Mononuclear cell (primary cell): ENCODE measurements at regions not wholly inside any gene's neighbourhood (a gene's known extent, or its start where the extent isn't known, plus 50 kb on each side); places are given as distances from the start of the nearest gene placed in this dataset.

Source experiments
- H3K27me3 ChIP-seq: 2 replicates; pipeline ENCODE4 v1.6.0; 2011; ENCODE audit warnings: low read length, control low read depth; ENCODE audit not compliant: insufficient read depth
- H3K4me1 ChIP-seq: 2 replicates; pipeline ENCODE4 v1.5.1; 2011; ENCODE audit warnings: mild to moderate bottlenecking, low read length, control low read depth; ENCODE audit not compliant: insufficient read depth
- H3K4me3 ChIP-seq: 2 replicates; pipeline ENCODE4 v1.5.1; 2011; ENCODE audit warnings: mild to moderate bottlenecking, low read length, moderate library complexity
- H3K9me3 ChIP-seq: 2 replicates; pipeline ENCODE4 v1.5.1; 2011; ENCODE audit warnings: low read depth, mild to moderate bottlenecking, control low read depth, low read length

- Histone ChIP-seq H3K27me3 (peaks cover 7% of the 10 kb centered on the region), H3K4me3 (no peak overlapping the region), H3K9me3 (no peaks in the 10 kb centered on the region), H3K4me1 (no peaks in the 10 kb centered on the region)
Measured at GRCh38 chr2:176692533-176692932, 423.3 kb downstream of the MTX2 start.

GRCh38 chr2:176699098-176699497 is 429.9 kb downstream of the MTX2 start:
- Histone ChIP-seq H3K4me1 (no peaks in the 10 kb centered on the region), H3K9me3 (no peaks in the 10 kb centered on the region), H3K27me3 (no peaks in the 10 kb centered on the region), H3K4me3 (no peak overlapping the region)

DNA sequence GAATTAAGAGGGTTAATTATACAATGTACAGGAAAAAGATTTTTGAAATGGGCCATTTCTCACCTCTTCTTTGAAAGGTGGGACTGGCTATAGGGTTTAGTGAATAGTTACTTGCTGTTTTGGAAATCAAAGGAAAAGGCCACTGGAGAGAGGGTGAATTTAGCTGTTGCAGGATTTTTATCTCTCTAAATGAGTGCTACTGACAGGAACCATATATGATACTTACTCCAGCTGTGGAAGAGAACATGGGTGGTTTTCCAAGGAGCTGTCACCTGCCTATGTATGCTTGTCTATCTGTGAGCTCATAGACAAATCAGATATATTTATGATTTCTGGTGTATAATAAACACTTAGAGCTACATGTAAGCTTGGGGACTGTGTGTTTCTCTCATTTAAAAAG is 430.4 kb downstream of the MTX2 start:
- H3K9me3 ChIP-seq, result no peaks in the 10 kb centered on the region
- H3K4me1 ChIP-seq, result no peaks in the 10 kb centered on the region
- H3K27me3 ChIP-seq, result no peaks in the 10 kb centered on the region
- H3K4me3 ChIP-seq, result no peak overlapping the region

- H3K4me3 ChIP-seq, result no peak overlapping the region
- H3K9me3 ChIP-seq, result no peaks in the 10 kb centered on the region
- no peaks in the 10 kb centered on the region for H3K4me1 ChIP-seq
- peaks cover 3% of the 10 kb centered on the region for H3K27me3 ChIP-seq
Measured at GRCh38 chr2:176702131-176702530, 432.9 kb downstream of the MTX2 start.

DNA sequence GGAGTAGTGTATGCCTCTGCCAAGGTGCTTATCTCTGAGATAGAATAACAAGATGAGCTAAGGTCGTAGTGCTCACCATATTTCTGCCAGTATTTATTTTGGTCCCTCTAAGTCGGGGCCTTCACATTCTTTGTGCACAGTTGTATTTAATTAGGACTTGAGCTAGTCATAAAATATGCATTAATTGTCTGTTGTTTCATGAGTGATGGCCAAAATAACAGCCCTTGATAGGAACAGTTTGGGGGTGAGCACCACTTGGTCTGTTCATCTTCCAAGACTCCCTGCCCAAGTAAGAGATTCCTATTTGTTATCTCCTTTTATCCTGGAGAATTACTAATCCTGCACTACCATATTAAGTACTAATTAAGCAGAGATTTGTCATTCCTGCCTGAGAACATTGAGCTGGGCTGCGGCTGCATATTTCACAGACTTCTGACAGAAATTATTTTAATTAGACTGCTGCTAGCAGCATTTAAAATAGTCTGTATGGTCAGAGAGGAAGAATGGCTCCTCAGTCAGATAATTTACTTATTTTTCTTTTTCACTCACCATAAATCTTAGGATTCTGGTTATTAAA is 435.1 kb downstream of the MTX2 start:
- Histone ChIP-seq H3K4me3 (no peak overlapping the region), H3K27me3 (peaks cover 5% of the 10 kb centered on the region), H3K4me1 (no peaks in the 10 kb centered on the region), H3K9me3 (no peaks in the 10 kb centered on the region)

DNA sequence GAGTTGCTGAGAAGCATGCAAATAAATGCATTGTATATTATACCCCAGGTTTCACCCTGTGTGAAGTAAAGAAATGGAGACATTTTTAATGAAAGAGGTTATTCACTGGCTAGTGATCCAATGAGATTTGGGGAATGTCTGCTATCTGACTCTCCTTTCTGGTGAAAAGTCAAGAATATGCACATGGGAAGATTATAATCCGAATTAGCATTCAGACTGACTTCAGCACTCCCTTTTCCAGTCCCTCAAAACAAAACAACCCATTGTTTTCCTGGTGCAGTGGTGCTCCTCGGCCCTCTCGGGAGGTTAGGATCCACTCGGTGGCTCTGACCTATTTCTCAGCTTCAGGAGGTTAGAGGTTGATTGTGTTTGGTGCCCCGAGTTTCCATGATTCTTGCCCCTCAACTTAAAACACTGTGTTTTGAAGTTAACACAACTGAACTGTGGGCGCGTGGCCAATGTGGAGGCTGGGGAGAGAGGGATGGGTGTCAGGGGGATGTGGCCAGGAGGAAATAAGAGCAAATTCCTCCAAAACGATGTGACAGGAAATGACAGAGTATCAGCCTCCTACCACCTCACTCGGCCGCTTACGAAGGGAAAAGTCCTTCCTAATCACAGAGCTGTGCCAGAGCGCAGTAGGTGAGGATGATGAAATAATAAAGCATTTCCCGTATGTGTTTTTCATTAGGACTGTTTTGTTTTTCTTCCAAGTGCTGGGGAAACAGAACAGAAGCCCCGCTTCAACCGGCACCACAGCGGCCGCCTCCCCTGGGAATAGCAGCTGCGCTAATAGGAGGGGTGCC is 440.1 kb downstream of the MTX2 start:
- H3K4me3 ChIP-seq, result no peak overlapping the region
- peaks cover 5% of the 10 kb centered on the region for H3K27me3 ChIP-seq
- H3K9me3 ChIP-seq, result no peaks in the 10 kb centered on the region
- H3K4me1 ChIP-seq, result no peaks in the 10 kb centered on the region

- Histone ChIP-seq H3K4me3 (no peak overlapping the region), H3K9me3 (no peaks in the 10 kb centered on the region), H3K4me1 (no peaks in the 10 kb centered on the region), H3K27me3 (peaks cover 5% of the 10 kb centered on the region)
Measured at GRCh38 chr2:176709991-176710390, 440.7 kb downstream of the MTX2 start.

DNA sequence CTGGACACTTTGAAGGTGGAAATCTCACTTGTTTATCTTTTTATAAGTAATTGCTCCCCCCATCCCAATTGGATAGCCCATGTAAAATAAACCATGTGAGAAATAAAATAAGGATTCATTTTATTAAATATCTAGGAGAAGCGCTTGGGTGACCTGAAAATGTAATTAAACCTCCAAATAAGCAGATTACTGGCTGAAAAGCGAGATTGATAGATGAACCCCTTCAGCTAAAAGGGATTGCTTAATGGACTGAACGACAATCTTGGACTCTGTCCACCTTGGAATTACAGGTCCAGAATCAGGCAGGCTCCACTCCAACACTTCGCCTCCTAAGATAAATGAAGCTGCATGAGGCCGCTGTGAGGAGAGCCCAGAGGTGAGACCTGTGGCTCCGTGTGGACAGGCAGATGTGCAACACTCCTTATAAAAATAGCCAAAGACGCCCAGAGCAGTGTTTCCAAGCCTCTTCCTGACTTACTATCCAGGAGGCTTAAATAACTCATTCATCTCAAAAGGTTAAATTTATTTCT is 441.5 kb downstream of the MTX2 start:
- Histone ChIP-seq H3K4me1 (no peaks in the 10 kb centered on the region), H3K4me3 (no peak overlapping the region), H3K27me3 (peaks cover 5% of the 10 kb centered on the region), H3K9me3 (no peaks in the 10 kb centered on the region)

- H3K4me3 ChIP-seq, result no peak overlapping the region
- no peaks in the 10 kb centered on the region for H3K9me3 ChIP-seq
- no peaks in the 10 kb centered on the region for H3K27me3 ChIP-seq
- no peaks in the 10 kb centered on the region for H3K4me1 ChIP-seq
Measured at GRCh38 chr2:176725873-176726645, 456.8 kb downstream of the MTX2 start.

DNA sequence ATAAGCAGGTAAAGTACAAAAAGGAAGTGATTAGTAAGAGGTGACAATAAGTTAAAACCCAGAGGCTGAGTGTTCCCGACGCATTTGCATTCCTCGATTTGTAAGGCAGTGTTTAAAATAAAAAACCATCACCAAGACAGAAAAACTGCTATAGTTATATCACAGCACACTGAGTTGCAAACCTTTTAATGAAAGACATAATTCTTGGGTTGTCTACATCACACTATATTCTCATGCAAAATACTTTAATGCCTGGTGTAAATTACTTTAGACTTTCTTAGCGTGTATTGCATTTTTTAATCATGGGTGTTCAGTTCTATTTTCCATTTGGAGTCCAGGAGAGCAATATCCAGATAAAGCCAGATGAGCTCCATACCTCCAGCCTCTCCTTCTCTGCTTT is 458.5 kb downstream of the MTX2 start:
- no peaks in the 10 kb centered on the region for H3K4me1 ChIP-seq
- H3K4me3 ChIP-seq, result no peak overlapping the region
- no peaks in the 10 kb centered on the region for H3K27me3 ChIP-seq
- H3K9me3 ChIP-seq, result no peaks in the 10 kb centered on the region

DNA sequence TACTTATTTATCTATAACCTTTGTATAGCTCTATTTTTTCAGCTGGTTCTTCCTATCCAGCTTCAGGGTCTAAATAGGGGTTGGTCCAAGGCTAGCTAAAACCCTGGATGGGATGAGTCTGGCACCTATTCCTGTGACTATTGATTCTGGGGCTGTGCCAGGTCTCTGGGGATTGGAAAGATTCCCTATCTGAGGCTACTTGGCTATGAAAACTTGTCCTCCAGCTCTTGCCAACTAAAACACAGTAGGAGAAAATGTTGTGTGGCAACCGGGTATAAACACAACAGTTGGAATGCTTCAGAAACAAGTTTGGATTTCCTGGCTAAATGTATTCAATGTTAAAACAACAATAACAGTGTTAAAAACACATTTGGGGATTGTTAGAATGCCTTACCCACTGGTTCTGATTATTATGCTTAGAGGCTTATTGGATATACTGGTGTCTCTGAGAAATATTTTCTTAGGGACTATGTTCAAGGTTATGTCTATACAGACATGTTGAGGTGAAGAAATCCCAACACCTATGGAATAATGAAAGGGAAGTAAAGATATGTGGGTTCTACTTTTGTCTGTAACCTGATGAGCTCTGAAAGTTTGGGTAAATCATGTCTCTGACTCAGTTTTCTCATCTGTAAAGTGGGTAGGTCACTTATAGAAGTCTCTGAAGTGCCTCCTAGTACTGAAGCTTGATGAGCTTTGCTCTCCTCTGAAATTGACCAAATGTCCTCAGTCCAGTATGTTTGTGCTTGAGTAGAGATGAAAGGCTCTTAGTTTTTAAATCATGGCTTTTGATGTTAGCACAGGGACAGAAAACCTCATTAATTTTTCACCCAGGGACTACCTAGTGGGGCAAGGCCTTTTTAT is 460.7 kb downstream of the MTX2 start:
- Histone ChIP-seq H3K9me3 (no peaks in the 10 kb centered on the region), H3K4me3 (no peak overlapping the region), H3K27me3 (no peaks in the 10 kb centered on the region), H3K4me1 (no peaks in the 10 kb centered on the region)

DNA sequence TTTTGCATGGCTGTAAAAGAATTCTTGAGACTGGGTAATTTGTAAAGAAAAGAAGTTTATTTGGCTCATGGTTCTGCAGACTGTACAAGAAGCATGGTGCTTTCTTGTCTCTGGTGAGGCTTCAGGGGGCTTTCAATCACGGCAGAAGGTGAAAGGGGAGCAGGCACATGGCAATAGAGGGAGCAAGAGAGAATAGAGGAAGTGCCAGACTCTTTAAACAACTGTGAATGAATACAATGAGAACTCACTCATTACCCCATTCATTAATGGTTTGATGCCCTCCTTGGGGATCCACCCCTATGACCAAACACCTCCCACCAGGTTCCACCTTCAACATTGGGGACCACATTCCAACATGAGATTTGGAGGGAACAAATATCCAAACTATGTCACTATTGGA is 463.5 kb downstream of the MTX2 start:
- Histone ChIP-seq H3K4me1 (no peaks in the 10 kb centered on the region), H3K27me3 (no peaks in the 10 kb centered on the region), H3K4me3 (no peak overlapping the region), H3K9me3 (no peaks in the 10 kb centered on the region)

GRCh38 chr2:176733698-176734430 is 464.6 kb downstream of the MTX2 start:
- no peaks in the 10 kb centered on the region for H3K9me3 ChIP-seq
- H3K27me3 ChIP-seq, result no peaks in the 10 kb centered on the region
- H3K4me3 ChIP-seq, result no peak overlapping the region
- no peaks in the 10 kb centered on the region for H3K4me1 ChIP-seq

- no peaks in the 10 kb centered on the region for H3K9me3 ChIP-seq
- H3K4me1 ChIP-seq, result no peaks in the 10 kb centered on the region
- H3K27me3 ChIP-seq, result no peaks in the 10 kb centered on the region
- H3K4me3 ChIP-seq, result no peak overlapping the region
Measured at GRCh38 chr2:176734868-176735267, 465.6 kb downstream of the MTX2 start.
